ENCODE measurements at regions not wholly inside any gene's neighbourhood (a gene's known extent, or its start where the extent isn't known, plus 50 kb on each side); places are given as distances from the start of the nearest gene placed in this dataset.

GRCh38 chr5:115072266-115073064 is 97.2 kb downstream of the TRIM36 start:
- no peak for DNase-seq

GRCh38 chr5:115070737-115071136 is 99.0 kb downstream of the TRIM36 start:
- DNase-seq: no peak

- peak; percentile 80 for DNase-seq
These were observed 100.4 kb downstream of the TRIM36 start for GRCh38 chr5:115069087-115069968.

GRCh38 chr5:115068239-115069086 is 101.2 kb downstream of the TRIM36 start:
- no peak for DNase-seq

- DNase-seq: no peak
These were observed 105.3 kb downstream of the TRIM36 start for GRCh38 chr5:115064380-115064779.

- DNase-seq: no peak
These were observed 115.2 kb downstream of the TRIM36 start for GRCh38 chr5:115054387-115054951.

GRCh38 chr5:115052948-115053347 is 116.8 kb downstream of the TRIM36 start:
- no peak for DNase-seq

GRCh38 chr5:115050866-115051265 is 118.8 kb downstream of the TRIM36 start:
- DNase-seq: no peak

GRCh38 chr5:115033861-115034260 is 135.8 kb downstream of the TRIM36 start:
- peak; percentile 34 for DNase-seq

GRCh38 chr5:115028557-115028956 is 141.2 kb downstream of the TRIM36 start:
- DNase-seq: no peak

- no peak for DNase-seq
These were observed 144.8 kb downstream of the TRIM36 start for GRCh38 chr5:115024922-115025321.

- no peak for DNase-seq
These were observed 147.4 kb downstream of the TRIM36 start for GRCh38 chr5:115022303-115022702.

GRCh38 chr5:115016646-115017045 is 153.1 kb downstream of the TRIM36 start:
- DNase-seq: no peak

- DNase-seq: no peak
These were observed 170.5 kb downstream of the TRIM36 start for GRCh38 chr5:114999176-114999575.

GRCh38 chr5:114989512-114989911 is 180.2 kb downstream of the TRIM36 start:
- no peak for DNase-seq

GRCh38 chr5:114988096-114988495 is 181.6 kb downstream of the TRIM36 start:
- DNase-seq: no peak

GRCh38 chr5:114984796-114985195 is 184.9 kb downstream of the TRIM36 start:
- no peak for DNase-seq

- no peak for DNase-seq
These were observed 188.6 kb downstream of the TRIM36 start for GRCh38 chr5:114981111-114981510.

- no peak for DNase-seq
These were observed 191.6 kb downstream of the TRIM36 start for GRCh38 chr5:114977979-114978573.

GRCh38 chr5:114969482-114969881 is 200.2 kb downstream of the TRIM36 start:
- DNase-seq: no peak

- DNase-seq: no peak
These were observed 212.3 kb downstream of the TRIM36 start for GRCh38 chr5:114957384-114957783.

GRCh38 chr5:114953565-114953964 is 216.1 kb downstream of the TRIM36 start:
- DNase-seq: no peak

Data from tongue (tissue), 1 donor.